ENCODE measurements at regions not wholly inside any gene's neighbourhood (a gene's known extent, or its start where the extent isn't known, plus 50 kb on each side); places are given as distances from the start of the nearest gene placed in this dataset.

- TF ChIP-seq, protein P1, sequence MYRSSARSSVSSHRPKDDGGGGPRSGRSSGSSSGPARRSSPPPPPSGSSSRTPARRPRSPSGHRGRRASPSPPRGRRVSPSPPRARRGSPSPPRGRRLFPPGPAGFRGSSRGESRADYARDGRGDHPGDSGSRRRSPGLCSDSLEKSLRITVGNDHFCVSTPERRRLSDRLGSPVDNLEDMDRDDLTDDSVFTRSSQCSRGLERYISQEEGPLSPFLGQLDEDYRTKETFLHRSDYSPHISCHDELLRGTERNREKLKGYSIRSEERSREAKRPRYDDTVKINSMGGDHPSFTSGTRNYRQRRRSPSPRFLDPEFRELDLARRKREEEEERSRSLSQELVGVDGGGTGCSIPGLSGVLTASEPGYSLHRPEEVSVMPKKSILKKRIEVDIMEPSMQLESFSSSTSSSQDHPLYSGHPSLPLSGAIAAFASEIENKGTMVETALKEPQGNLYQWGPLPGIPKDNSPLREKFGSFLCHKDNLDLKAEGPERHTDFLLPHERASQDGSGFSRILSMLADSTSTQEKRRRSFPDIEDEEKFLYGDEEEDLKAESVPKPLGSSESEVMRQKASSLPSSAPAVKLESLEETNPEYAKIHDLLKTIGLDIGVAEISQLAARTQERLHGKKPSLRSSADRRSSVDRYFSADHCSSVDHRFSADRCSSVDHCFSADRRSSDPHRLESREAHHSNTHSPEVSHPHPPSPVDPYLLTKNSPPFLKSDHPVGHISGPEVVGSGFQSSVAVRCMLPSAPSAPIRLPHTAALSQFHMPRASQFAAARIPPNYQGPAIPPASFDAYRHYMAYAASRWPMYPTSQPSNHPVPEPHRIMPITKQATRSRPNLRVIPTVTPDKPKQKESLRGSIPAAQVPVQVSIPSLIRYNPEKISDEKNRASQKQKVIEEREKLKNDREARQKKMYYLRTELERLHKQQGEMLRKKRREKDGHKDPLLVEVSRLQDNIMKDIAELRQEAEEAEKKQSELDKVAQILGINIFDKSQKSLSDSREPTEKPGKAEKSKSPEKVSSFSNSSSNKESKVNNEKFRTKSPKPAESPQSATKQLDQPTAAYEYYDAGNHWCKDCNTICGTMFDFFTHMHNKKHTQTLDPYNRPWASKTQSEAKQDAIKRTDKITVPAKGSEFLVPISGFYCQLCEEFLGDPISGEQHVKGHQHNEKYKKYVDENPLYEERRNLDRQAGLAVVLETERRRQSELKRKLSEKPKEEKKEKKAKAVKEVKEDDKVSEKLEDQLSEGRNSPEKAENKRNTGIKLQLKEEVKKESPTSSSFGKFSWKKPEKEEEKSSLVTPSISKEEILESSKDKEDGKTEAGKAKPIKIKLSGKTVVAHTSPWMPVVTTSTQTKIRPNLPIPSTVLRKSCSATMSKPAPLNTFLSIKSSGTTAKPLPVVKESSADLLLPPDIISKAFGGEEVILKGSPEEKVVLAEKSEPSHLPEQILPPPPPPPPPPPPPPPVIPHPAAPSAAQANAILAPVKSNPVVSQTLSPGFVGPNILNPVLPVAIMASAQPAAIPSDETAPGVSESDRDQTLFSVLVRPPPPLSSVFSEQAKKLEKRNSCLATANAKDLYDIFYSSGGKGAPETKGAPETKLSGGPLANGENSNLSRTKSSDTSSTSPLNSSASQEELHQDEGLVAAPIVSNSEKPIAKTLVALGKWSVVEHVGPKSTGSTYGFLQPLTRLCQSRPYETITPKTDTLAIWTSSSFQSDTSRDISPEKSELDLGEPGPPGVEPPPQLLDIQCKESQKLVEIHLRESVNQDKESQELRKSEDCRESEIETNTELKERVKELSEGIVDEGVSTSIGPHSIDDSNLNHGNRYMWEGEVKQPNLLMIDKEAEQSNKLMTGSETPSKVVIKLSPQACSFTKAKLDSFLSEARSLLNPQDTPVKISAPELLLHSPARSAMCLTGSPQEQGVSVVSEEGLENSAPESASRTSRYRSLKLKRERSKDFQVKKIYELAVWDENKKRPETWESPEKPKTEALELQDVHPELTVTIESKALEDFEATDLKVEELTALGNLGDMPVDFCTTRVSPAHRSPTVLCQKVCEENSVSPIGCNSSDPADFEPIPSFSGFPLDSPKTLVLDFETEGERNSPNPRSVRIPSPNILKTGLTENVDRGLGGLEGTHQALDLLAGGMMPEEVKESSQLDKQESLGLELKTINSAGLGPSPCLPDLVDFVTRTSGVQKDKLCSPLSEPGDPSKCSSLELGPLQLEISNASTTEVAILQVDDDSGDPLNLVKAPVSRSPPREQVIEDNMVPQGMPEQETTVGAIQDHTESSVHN (CRISPR knock-in tag; IDR thresholded peaks at IDR 0.05): no peak
- TF ChIP-seq, protein P2, sequence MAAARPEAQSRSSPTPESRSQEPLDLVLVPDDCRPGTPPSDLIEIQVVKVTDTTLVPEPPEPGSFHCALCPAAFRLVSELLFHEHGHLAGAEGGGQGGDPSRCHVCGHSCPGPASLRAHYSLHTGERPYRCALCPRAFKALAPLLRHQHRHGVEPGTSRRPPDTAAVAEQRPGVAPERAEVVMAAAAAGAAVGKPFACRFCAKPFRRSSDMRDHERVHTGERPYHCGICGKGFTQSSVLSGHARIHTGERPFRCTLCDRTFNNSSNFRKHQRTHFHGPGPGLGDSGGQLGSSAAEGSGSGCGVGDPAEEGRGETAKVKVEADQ (CRISPR knock-in tag; IDR thresholded peaks at IDR 0.05; ENCODE audit: borderline replicate concordance): no peak
- no peak for TF ChIP-seq ZNF891 (CRISPR knock-in tag; IDR thresholded peaks at IDR 0.05)
- no peak for TF ChIP-seq EZH2 (conservative IDR thresholded peaks at IDR 0.05; ENCODE audit: low read depth, low read length)
- no peak for TF ChIP-seq ZNF776 (CRISPR knock-in tag; IDR thresholded peaks at IDR 0.05)
Measured at GRCh38 chr4:127188847-127189246, 443.9 kb upstream of the INTU start (continued).
